Natural killer cell (primary cell): ENCODE measurements at regions not wholly inside any gene's neighbourhood (a gene's known extent, or its start where the extent isn't known, plus 50 kb on each side); places are given as distances from the start of the nearest gene placed in this dataset.

Source experiments
- ATAC-seq, 3 donors: fragments of 150-1000 bp in 2 of 3; fragments of 200-7000 bp in 1 of 3; cut with Tn5 transposase; 1 replicate in 1 of 3; 2 replicates in 2 of 3; pipeline ENCODE4 v1.10.0; 2021; ENCODE audit warnings: mild to moderate bottlenecking in 2 of 3, moderate library complexity in 2 of 3
- DNase-seq, 2 donors: peaks; one replicate each; pipeline versions ENCODE4 v3.0.0 to v3.0.0-alpha.2; 2013 to 2021; ENCODE audit warnings: mixed read lengths in 1 of 2
- H3K27ac ChIP-seq: one replicate; pipeline ENCODE4 v1.5.1; 2013; ENCODE audit warnings: mild to moderate bottlenecking, low read length
- H3K27me3 ChIP-seq: one replicate; pipeline ENCODE4 v1.6.1; 2013; ENCODE audit warnings: low read length; ENCODE audit not compliant: control insufficient read depth, insufficient read depth
- H3K36me3 ChIP-seq: one replicate; pipeline ENCODE4 v1.6.1; 2013; ENCODE audit warnings: low read length; ENCODE audit not compliant: control insufficient read depth, insufficient read depth
- H3K4me1 ChIP-seq: one replicate; pipeline ENCODE4 v1.6.1; 2013; ENCODE audit warnings: low read length; ENCODE audit not compliant: control insufficient read depth, insufficient read depth
- H3K4me3 ChIP-seq: one replicate; pipeline ENCODE4 v1.5.1; 2013; ENCODE audit warnings: low read length
- H3K9me3 ChIP-seq: one replicate; pipeline ENCODE4 v1.6.1; 2013; ENCODE audit warnings: low read length; ENCODE audit not compliant: control insufficient read depth, insufficient read depth
- H3K27ac Mint-ChIP-seq, 2 donors: one replicate each; pipeline ENCODE4 v1.8.0; 2022; ENCODE audit warnings: mild to moderate bottlenecking in 2 of 2, mixed read lengths in 2 of 2, moderate library complexity in 1 of 2
- H3K27me3 Mint-ChIP-seq, 2 donors: one replicate each; pipeline ENCODE4 v1.8.0; 2022; ENCODE audit warnings: low read depth in 2 of 2, mixed read lengths in 2 of 2
- H3K36me3 Mint-ChIP-seq: one replicate; pipeline ENCODE4 v1.8.0; 2022; ENCODE audit warnings: mixed read lengths
- H3K4me1 Mint-ChIP-seq, 2 donors: one replicate each; pipeline ENCODE4 v1.8.0; 2022; ENCODE audit warnings: mixed read lengths in 2 of 2
- H3K4me3 Mint-ChIP-seq: one replicate; pipeline ENCODE4 v1.8.0; 2022; ENCODE audit warnings: mild to moderate bottlenecking, moderate library complexity, mixed read lengths
- H3K9me3 Mint-ChIP-seq, 2 donors: one replicate each; pipeline ENCODE4 v1.8.0; 2022; ENCODE audit warnings: mixed read lengths in 2 of 2
- CTCF ChIP-seq: fragments of 200-600 bp; IDR thresholded peaks from one replicate; pipeline ENCODE4 v1.8.0; 2022; ENCODE audit warnings: antibody characterized with exemption
- WGBS: methylation state at CpG from one replicate; pipeline ENCODE4 v1.1.7; 2013; ENCODE audit warnings: missing lambda C conversion rate; ENCODE audit not compliant: insufficient coverage; 5-methylcytosine and 5-hydroxymethylcytosine counted together
- intact Hi-C: fragments of 100-400 bp; cut with micrococcal nuclease; formaldehyde crosslinking; loops from one replicate; pipeline ENCODE4 v1.14.2; 2022

DNA sequence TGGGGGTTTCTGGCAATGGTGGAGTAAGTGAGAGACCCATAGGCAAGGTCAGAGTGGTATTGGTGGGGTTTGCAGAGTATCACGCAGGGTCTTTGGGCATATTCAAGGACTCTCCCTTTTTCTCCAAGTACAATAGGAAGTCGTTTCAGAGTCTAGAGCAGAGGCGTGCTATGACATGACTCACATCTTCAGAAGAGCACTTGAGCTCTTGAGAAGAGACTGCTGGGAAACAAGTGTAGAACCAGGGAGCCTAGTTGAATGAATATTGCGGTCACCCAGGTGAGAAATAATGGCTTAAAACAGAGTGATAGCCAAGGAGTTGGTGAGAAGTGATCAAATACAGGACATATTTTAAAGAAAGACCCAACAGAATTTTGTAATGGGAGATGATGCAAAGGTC lies 813.4 kb downstream of the TLE1 start:
- intact Hi-C loops, result no loop called here
- Mint-ChIP-seq H3K9me3 (peaks cover 13 to 15% of the 10 kb centered on the region in 2 donors), H3K4me1 (no peaks in the 10 kb centered on the region), H3K27ac (no peak overlapping the region), H3K4me3 (no peak overlapping the region), H3K27me3 (no peaks in the 10 kb centered on the region), H3K36me3 (no peaks in the 10 kb centered on the region)
- no peak overlapping the region for H3K27ac ChIP-seq
- no peak for DNase-seq
- TF ChIP-seq CTCF, result no peak
- no peak overlapping the region for H3K4me3 ChIP-seq
- ATAC-seq, result no peak
- H3K9me3 ChIP-seq, result no peaks in the 10 kb centered on the region
- WGBS, result 91% methylated on average over 4 of the region's 4 CpGs
- no peaks in the 10 kb centered on the region for H3K36me3 ChIP-seq
- H3K4me1 ChIP-seq, result no peaks in the 10 kb centered on the region
- H3K27me3 ChIP-seq, result no peaks in the 10 kb centered on the region

DNA sequence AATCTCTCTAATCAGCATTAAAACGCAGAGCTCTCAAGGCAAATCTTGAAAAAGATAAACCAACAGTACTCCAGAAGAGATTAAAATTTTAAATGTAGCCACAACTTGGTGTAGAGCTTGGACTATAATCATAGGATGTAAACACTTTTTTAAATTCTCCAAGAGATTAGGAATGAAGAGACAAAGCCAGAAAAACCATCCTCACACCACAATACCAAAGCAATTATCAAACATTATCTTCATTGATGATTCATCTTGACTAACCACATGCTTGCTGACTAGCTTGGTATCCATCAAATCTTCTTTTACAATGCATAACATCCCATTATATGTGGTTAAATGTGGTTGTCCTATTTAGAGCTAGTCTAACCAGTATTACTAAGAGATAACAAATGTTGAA lies 815.1 kb downstream of the TLE1 start:
- WGBS, result no CpG with 5 or more reads among the region's 1 CpG
- H3K27me3 Mint-ChIP-seq, result no peaks in the 10 kb centered on the region
- no peak overlapping the region for H3K4me3 ChIP-seq
- H3K36me3 ChIP-seq, result no peaks in the 10 kb centered on the region
- H3K27me3 ChIP-seq, result no peaks in the 10 kb centered on the region
- DNase-seq, result no peak
- no peaks in the 10 kb centered on the region for H3K4me1 Mint-ChIP-seq
- H3K9me3 ChIP-seq, result no peaks in the 10 kb centered on the region
- H3K36me3 Mint-ChIP-seq, result no peaks in the 10 kb centered on the region
- no peak overlapping the region for H3K27ac Mint-ChIP-seq
- H3K9me3 Mint-ChIP-seq, result peaks cover 13 to 15% of the 10 kb centered on the region in 2 donors
- H3K4me3 Mint-ChIP-seq, result no peak overlapping the region
- no peak for TF ChIP-seq CTCF
- H3K4me1 ChIP-seq, result no peaks in the 10 kb centered on the region
- intact Hi-C loops, result no loop called here
- ATAC-seq, result no peak
- H3K27ac ChIP-seq, result no peak overlapping the region

GRCh38 chr9:80873861-80874260 lies 815.5 kb downstream of the TLE1 start:
- 100% methylated on average over 2 of the region's 2 CpGs for WGBS
- Mint-ChIP-seq H3K9me3 (peaks cover 13 to 15% of the 10 kb centered on the region in 2 donors), H3K4me1 (no peaks in the 10 kb centered on the region), H3K4me3 (no peak overlapping the region), H3K27me3 (no peaks in the 10 kb centered on the region), H3K27ac (no peak overlapping the region), H3K36me3 (no peaks in the 10 kb centered on the region)
- Histone ChIP-seq H3K4me1 (no peaks in the 10 kb centered on the region), H3K36me3 (no peaks in the 10 kb centered on the region), H3K27ac (no peak overlapping the region), H3K27me3 (no peaks in the 10 kb centered on the region), H3K4me3 (no peak overlapping the region), H3K9me3 (no peaks in the 10 kb centered on the region)
- TF ChIP-seq CTCF, result no peak
- ATAC-seq, result no peak
- no peak for DNase-seq
- intact Hi-C loops, result no loop called here

DNA sequence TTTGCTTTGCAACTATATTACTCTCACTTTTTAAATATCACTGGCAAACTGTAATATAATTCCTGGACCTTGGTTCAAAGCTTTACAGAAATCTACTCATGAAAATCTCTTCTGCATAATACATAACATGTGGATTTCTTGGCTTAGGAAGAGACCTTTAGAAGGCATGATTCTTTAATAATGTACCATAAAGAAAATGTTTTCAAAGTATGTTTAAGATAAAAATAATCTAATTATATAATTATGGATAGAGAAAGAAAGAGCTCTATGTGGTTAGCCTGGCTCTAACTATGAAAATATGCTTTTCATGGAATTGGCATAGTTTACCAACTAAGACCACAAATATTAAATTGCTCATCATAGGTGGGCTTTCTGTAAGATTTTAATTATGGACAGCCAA lies 817.8 kb downstream of the TLE1 start:
- intact Hi-C loops, result no loop called here
- Mint-ChIP-seq H3K4me1 (no peaks in the 10 kb centered on the region), H3K36me3 (peaks cover 8% of the 10 kb centered on the region)

More for the DNA sequence above, 817.8 kb downstream of the TLE1 start:
- Mint-ChIP-seq H3K9me3 (peaks cover 21 to 25% of the 10 kb centered on the region in 2 donors), H3K27me3 (no peaks in the 10 kb centered on the region), H3K27ac (no peak overlapping the region), H3K4me3 (no peak overlapping the region)
- Histone ChIP-seq H3K27ac (no peak overlapping the region), H3K27me3 (no peaks in the 10 kb centered on the region), H3K36me3 (no peaks in the 10 kb centered on the region), H3K9me3 (no peaks in the 10 kb centered on the region), H3K4me3 (no peak overlapping the region), H3K4me1 (no peaks in the 10 kb centered on the region)
- no peak for TF ChIP-seq CTCF
- DNase-seq (no peak), ATAC-seq (no peak)
